CD4-positive, alpha-beta T cell treated with Interleukin-15 for 1 hour (primary cell): ENCODE measurements at regions not wholly inside any gene's neighbourhood (a gene's known extent, or its start where the extent isn't known, plus 50 kb on each side); places are given as distances from the start of the nearest gene placed in this dataset.

Experiments
- DNase-seq: peaks from one replicate; pipeline ENCODE4 v3.0.0-alpha.2; 2020

DNA sequence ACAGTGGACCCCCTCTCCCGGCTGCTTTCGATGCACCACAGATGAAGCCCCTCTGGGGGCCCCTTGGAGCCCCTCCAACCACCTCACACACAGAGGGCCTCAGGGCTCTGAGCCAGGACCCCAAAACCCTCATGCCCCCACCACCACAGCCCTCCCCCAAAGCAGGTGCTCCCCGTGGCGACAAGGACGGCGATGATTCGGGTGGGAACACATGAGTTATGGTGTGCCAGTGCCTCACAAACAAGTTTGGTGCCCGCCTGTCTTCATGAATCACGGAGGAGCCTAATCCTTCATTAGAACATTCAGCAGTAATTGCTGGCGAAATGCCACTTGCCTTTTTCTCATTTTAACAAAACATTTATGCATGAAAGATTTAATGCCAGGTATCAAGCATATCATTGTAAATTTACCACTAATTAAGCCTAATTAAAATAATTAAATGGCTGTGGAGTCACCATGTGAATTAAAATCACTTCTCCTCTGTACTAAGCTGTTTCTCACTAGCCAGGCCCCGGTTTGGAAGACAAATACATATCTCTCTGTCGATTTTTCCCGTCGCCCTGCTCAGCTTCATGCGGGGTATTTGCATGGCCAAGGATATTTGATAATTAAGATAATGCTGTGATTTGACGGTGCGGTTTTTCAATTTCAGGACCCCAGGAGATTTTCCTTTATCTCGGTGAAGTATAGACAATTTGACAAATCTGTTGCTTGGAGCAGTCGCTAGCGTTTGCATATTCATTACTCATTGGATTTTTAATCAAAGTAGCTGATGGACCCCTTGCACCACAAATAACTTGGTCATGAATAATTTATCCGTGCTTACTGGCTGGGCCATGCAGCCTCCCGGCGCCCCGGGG, 157.0 kb downstream of the TLE3 start:
- DNase-seq: no peak

DNA sequence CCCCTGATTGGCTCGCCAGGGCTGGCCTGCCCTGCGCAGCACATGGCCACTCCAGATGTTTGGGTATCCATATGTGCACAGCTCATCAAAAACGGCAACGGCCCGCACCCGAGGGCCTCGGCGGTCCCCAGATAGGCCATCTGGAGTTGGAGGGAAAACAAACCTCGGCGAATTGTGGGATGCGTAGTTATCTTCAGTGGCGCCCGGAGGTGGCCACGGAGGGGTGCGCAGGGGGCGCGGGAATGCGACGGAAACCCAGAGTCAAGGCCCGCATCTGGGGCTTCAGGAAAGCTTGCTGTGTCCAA, 156.5 kb downstream of the TLE3 start:
- no peak for DNase-seq

DNA sequence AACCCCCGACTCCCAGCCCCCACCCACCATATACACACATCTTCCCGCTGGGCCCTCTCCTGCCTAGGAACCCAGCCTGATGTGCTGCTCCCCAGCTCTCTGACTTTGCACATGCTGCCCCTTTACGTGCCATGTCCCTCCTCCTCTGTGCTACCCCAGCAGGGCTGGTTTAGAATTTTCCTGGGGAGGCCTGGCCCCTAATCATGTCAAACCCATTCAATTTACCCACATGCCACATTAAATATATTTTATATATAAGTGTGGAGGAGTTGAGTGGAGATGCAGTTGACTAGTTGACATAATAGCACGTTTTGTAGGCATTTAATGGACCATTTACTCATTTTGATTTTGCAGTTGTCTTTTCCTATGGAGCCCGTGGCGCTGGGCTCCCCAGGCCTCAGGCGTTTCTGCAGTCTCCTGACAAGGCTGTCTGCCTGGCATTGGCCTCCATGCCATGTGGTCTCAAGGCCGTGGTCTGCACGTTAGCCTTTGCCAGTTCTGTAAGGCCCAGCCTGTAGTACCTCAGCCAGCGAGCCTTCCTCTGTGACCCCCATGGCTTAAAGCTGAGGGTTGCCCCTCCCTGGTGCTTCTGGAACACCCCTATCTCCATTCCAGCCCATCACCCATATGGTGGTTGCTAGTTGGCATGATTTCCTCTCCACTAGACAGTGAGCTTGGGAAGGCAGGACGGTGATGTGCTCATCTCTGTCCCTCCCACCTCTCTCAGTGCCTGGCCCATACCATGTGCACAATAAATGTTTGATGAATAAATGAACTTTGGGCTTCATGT, 155.8 kb downstream of the TLE3 start:
- DNase-seq: no peak

DNA sequence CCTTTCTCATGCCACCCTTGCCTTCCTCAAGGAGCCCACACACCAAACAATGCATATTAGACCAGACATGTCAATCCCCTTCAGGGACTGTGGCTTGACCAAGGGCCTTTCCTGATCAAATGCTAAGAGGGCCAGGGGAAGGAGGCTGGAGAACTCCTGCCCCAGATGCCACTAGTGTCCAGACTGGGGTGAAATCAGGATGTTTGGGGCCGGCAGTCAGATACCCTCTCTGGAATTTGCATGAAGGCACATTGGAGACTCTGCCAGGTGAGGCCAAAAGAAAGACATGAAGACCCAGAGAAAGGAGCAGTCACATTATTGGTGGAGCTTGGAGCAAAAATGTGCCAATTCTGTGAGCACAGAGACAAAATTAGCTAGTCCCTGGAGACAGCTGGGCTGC, 154.1 kb downstream of the TLE3 start:
- DNase-seq: no peak

DNA sequence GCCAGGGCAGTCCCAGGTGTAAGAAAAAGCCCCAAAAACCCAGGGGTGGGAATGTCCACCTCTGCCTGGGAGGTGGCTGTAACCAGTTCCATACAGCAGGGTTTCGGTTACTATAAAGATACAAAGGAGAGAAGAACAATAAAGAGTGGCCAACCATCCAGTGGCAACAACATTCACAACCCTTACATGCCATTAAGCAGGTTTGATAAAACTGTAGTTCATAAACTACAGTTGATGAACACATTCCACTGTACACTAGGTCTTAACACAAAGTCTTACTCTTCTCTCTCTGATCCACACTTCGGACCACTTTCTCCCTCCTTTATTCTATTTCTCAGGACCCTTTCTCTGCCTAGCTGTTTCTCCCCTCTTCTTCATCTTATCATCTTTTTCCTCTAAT, 152.0 kb downstream of the TLE3 start:
- no peak for DNase-seq

DNA sequence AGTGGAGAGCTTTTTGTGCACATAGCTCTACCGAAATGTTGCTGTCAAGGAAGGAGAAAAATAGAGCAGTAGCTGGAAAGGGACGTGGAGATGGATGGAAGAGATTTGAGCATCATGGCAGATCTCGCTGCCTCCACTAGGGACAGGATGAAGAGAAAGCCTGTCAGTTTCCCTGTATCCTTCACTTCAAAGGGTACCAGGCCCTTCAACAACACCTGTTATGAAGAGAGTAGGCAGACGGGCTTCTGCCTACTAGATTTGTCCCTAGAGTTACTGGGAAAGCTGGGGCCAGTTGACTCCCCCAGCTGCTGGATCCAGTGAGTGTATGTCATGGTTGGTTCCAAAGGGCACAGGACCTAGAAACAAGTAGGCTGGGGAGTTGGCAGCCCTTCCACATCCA, 150.8 kb downstream of the TLE3 start:
- DNase-seq: no peak

DNA sequence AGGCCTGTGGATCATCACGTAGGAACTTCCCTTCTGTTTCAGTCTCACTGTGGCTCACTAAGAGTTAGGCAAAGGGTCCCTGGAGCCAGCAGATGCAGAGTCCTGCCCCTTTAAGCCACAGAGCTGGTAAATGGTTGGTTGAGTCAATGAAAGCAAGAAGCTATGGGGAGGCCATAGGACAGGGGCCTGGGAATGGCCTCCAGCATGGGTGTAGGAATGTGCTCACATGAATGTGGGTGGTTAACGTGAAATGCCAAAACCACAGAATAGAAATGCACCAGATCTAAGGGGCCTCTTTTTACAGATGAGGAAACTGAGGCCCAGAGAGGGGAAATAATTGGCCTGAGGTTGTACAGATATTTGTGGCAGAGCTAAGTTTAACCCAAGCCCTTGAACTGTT, 150.3 kb downstream of the TLE3 start:
- DNase-seq: no peak

DNA sequence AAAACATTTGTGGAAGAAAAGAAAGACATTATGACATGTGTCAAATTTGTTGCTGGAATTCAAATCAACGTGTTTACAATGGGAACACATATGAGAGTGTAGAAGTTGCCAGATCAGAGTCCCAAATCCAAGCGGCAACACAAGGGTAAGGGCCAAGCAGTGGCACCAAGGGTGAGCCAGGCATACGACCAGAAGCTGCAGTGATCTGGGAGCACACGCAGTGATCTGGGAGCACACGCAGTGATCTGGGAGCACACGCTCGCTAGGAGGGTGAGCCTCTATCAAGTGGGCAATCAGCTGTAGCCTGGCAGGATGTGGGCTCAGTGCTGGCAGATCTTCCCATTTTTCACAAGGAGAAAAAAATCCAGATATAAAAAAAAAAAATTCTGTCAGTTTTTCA, 148.2 kb downstream of the TLE3 start:
- DNase-seq: no peak

DNA sequence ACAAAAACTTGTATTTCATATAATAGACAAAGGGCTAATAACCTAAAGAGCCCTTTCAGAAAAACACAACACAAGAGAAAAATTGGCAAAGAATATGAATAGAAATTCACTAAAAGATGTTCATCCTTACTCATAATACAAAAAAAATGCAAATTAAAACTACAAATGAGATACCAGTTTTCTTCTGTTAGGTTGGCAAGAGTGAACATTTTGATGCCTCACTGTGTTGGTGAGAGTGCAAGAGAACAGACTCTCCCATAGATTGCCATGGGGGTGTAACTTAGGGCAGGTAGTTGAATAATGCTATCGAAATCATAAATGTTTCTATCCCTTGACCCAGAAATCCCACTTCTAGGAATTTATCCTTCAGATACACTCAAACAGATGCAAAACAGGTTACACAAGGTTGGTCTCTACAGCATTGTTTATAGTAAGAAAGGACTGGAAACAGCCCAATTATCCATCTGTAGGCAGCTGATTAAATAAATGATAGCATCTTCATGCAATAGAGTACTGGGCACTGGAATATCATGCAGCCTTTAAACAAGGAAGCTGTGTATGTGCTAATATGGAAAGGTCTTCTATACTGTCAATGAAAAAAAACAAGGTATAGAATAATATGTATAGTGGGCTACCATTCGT, 146.3 kb downstream of the TLE3 start:
- no peak for DNase-seq

DNA sequence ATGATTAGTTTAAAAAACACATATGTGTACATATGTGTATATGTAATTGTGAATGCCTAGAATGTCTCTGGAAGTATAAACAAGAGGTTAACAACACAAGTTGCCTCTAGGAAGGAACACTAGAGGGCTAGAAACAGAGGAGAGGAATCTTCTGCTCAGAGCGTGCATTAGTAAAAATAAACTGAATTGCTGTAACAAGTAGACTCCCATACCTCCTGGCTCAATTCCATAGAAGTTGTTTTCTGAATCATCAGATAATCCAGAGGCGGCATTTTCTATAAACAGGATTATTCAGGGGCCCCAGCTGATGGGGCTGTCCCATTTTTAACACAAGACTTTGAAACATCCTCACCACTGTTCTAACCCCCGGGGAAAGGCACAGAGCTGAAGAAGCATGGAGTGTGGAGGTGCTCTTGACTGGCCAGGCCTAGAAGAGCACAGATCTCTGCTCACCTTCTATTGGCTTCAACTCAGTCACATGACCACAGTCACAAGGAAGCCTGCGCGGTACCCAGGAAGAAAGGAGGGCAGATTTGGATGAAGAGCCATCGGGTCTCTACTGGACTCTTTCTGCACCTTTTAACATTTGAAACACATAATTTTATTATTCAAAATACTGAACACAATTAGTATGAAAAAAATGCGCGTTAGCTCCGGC, 145.7 kb downstream of the TLE3 start:
- DNase-seq: no peak

DNA sequence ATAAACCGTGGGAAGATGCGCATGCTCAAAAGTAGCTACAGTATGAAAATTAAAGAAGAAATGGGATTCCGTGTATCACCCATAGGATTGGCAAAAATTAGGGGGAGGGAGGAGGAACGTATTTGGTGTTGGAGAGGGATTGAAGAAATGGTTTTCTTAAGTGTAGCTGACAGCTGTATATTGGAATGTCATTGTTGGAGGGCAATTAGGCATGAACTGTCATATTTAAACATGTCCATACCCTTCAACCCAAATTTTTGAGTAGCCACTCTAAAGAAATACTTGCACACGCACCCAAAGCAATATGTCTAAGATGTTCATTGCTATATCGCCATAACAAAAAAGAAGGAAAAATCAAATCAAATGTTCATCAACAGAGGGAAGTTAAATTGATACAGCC, 144.7 kb downstream of the TLE3 start:
- DNase-seq: no peak

DNA sequence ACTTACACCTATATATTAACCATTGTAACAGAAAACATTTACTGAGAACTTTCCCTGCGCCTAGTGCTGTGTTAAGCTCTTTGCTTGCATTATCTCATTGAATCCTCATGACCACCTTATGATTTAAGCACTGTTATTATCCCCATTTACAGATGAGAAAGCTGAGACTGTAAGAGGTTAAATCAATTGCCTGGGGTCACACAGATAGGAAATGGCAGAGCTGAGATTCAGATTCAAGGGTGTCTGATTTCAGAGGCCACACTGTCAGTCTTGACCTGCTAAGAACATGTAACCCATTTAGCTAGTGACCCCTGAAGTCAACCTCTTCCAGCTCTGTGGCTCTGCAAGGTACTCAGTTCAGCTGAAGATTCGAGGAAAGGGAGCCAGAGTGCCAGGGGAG, 143.9 kb downstream of the TLE3 start:
- no peak for DNase-seq

DNA sequence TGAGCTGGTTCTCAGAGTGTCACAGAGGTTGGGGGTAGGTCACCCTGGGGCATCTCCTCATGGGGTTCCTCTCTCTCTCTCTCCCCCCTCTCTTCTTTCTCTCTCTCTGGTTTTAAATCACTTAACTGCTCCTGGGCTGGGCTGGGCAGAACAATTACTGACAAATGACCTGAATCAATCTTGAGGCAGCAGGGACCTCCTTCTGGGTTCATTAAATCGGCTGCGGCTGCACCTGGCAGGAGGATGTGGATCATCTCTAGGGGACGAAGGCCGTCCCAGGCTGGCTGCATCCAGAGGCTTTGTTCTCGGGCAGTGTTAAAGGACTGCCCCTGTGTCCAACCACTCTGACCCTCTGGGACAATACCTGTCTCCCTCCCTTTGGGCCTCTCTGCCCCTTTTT, 143.1 kb downstream of the TLE3 start:
- no peak for DNase-seq

DNA sequence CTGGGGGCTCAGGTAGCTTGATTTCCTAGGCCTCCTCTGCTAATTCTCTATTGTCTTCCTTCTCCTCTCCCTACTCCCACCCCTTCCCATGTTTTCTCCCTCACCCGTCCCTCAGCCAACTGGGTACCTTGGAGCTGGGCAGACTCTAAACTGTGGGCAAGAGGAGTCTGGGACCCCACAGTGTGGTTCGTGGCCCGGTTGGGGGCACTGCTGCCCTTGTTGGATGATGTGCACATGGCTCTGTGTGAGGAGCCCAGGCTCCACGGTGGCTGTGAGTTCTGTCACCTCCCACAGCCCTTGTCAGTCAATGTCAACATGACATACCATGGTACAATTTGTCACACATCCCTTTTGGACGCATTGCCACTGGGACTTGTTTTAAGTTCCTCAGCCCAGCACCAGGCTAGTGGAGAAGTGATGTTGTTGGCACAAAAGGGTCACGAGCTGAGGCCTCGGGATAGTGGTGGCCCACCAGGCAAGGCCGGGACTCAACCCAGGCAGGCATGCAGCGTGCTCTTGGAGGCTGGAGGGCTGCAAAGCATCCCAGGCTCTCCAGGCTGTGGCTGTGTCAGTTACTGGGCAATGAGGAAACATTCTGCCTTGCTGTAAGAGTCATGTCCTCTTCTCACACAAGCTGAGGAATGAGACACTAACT, 142.3 kb downstream of the TLE3 start:
- no peak for DNase-seq

DNA sequence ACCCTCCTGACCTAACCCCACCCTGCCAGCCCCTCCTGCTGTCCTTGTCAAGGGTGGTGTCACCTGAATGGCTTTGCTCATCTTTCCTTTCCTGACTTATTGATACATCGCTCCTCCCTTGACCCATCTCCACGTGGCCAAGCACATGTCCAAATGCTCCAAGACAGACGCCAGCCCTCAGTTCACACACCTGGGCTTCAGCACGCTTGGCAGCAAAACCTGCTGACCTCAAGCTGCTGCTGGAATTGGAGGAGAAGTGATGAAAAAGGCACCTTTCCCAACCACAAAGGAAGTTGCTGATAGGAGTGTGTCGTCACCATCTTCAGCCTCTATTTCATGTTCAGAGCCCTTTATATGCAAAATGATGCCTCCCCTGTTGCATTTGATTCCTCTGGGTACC, 141.3 kb downstream of the TLE3 start:
- DNase-seq: no peak

DNA sequence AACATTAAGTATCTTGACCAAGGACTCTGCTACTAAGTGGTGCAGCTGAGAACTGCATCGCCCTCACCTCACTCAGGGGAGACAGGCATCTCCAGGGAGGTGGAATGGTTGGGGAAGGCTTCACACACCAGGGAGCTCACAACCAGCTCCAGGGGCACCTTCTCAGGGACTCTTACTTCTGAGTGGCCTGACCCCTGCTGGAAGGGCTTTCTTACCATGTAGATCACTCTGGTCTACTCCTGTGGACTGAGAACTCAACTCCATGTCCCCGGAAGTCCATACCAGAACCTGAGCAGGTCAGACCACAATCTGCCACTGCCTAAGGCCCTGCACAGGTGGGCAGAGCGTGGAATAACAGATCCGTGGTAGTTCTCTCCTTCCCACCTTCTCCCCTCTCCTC, 140.5 kb downstream of the TLE3 start:
- DNase-seq: no peak

DNA sequence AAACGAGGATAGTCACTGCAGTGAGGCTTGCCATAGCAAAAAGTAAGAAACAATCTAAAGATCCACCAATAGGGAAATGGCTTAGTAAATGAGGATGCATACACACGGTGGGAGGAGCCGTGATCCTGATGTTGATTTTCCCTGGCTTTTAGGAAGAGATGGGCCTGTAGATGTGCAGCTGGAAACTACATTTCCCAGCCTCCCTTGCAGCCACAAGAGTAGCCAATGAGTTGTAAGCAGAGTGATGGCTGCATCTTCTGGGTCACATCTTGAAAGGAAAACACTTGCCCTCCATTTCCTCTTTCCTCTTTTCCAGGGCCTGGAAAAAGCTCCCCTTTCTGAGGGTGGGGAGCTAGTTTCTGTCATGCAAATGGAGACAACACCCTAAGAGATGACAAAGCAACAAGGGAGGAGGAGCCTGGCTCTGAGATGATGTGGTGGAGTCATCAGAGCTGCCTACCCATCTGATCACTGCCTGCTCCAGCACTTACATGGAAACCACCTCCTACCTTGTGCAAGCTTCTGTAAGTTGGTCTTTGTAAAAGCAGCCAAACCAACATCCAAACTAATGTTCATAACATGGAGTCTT, 139.1 kb downstream of the TLE3 start:
- DNase-seq: no peak

DNA sequence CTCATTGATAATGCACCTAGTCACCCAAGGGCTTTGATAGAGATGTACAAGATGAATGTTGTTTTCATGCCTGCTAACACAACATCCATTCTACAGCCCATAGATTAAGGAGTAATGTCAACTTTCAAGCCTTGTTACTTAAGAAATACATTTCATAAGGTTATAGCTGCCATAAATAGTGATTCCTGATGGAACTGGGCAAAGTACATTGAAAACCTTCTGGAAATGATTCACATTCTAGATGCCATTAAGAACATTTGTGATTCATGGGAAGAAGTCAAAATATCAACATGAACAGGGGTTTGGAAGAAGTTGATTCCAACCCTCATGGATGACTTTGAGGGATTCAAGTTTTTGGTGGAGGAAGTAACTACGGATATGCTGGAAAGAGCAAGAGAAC, 135.2 kb downstream of the TLE3 start:
- no peak for DNase-seq

DNA sequence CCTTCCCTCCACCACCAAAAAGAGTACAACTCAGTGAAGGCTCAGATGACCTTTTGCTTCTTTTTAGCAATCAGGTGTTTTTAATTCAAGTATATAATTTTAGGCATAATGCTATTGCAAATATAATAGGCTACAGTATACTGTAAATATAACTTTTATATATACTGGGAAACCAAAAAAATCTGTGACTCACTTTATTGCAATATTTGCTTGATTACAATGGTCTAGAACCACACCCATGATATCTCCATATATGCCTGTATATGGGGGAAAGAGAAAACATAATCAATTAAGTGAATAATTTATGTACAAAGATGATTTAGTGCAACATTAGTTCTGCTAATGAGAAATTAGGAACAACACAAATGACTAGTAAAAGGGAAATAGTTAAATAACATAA, 134.3 kb downstream of the TLE3 start:
- DNase-seq: no peak

DNA sequence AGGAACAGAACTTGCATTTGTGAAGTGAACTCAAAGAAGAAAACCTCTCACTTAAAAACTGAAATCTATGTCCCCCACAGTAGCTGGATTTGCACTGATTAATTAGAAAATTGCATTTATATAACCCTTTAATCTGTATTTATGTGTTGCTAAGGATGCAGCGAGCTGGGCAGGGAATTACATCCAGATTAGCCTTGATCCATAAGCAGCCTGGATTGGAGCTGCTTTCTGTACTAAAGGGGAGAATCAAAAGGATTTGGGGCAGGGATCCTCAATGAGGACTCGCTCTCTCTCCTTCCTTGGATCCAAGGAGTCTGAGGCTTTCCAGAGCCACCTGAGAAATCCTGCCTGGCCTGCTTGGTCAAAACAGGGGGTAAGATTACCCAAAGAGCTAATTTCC, 125.9 kb downstream of the TLE3 start:
- DNase-seq: no peak

DNA sequence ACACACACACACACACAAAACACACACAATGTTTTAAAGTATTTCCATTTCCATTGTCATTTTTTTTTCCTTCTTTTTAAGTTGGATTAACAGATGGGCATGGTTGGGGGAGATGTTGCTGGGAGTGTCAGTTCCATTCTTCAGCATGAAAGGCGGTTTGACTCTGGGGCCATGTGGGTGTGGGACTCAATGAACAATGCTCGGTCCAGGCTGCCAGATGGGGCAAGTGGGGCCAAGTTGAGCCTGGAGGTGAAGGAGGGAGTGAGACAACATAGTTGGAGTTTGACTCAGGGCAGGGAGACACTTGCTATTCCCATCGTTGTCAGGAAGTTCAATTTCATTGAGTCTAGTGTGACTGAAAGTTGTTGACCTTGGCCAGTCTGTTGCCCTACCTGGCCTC, 125.3 kb downstream of the TLE3 start:
- DNase-seq: no peak

DNA sequence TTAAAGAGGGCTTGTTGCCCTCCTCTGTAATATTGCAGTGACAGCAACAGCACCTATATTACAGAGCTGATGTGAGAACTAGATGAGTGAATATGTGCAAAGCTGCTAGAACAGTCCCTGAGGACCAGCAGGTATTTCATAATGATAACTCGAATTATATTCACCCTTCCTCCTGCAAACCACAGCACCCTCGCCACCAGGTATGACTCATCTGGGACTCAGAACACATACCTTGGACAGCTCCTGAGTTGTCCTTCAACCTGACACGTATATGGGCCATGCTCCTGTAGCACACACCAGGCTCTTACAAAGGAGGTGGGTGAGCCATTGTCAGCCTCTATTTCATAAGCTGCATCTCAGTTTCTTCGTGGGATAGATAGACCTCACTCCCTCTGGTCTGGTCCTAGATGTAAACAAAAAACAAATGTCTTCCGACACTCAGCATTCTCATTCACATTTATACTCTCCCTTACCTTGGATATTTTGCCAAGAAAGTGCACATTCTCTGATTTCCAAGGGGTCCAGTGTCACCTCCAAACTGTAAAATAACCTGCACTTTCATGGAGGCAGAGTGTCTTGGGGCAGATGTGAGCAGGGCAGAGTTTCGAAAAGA, 124.5 kb downstream of the TLE3 start:
- DNase-seq: no peak
